Left lung (tissue), 4 donors: ENCODE measurements at regions not wholly inside any gene's neighbourhood (a gene's known extent, or its start where the extent isn't known, plus 50 kb on each side); places are given as distances from the start of the nearest gene placed in this dataset.

Experiments
- ATAC-seq: fragments of 200-7000 bp; cut with Tn5 transposase; one replicate; pipeline ENCODE4 v1.9.1; 2020; ENCODE audit warnings: moderate library complexity
- DNase-seq, 4 donors: peaks; one replicate each; pipeline ENCODE4 v3.0.0-alpha.2; 2013 to 2020
- H3K27ac ChIP-seq, 2 donors: fragments of 200-600 bp; sonication (generic) in 1 of 2; one replicate each; pipeline versions ENCODE4 v1.5.0 to v1.8.0; 2020 to 2021
- H3K27me3 ChIP-seq, 2 donors: fragments of 200-600 bp; sonication (generic) in 1 of 2; one replicate each; pipeline versions ENCODE4 v1.5.0 to v1.8.0; 2020 to 2021
- H3K36me3 ChIP-seq, 2 donors: fragments of 200-600 bp; sonication (generic) in 1 of 2; one replicate each; pipeline versions ENCODE4 v1.5.0 to v1.8.0; 2020 to 2021
- H3K4me1 ChIP-seq, 2 donors: fragments of 200-600 bp; one replicate each; pipeline ENCODE4 v1.8.0; 2021
- H3K4me3 ChIP-seq, 2 donors: fragments of 200-600 bp; sonication (generic) in 1 of 2; one replicate each; pipeline versions ENCODE4 v1.5.0 to v1.8.0; 2020 to 2021; ENCODE audit warnings: mild to moderate bottlenecking in 1 of 2
- H3K9me3 ChIP-seq, 2 donors: fragments of 200-600 bp; sonication (generic) in 1 of 2; one replicate each; pipeline versions ENCODE4 v1.5.0 to v1.8.0; 2020 to 2021
- CTCF ChIP-seq, 2 donors: fragments of 200-600 bp; sonication (generic) in 1 of 2; IDR thresholded peaks; one replicate each; pipeline versions ENCODE4 v1.5.0 to v1.8.0; 2021; ENCODE audit warnings: antibody characterized with exemption in 2 of 2
- intact Hi-C, 2 donors: fragments of 100-400 bp; cut with DNase I; formaldehyde crosslinking; loops; one replicate each; pipeline versions ENCODE4 v1.11.2 to v1.14.2; 2022
- donor health status: DM: no; HTN: yes; CAD: no.
- donor health status: DM: no; HTN: no; CAD: no.

- ATAC-seq: peak; percentile 100
- H3K4me3 ChIP-seq: no peak overlapping the region
- DNase-seq: peak; percentile 36 to 97 (median 78)
- H3K27me3 ChIP-seq: peaks cover 15 to 57% of the 10 kb centered on the region in 2 donors
- intact Hi-C loops: loop anchor here in 1 of 2 donors (5.0 to 10.0 kb wide), 2 partner anchors 155 to 172 kb away; no protein-coding TSS in a partner anchor
- peaks cover 0 to 5% of the 10 kb centered on the region in 2 donors for H3K4me1 ChIP-seq
- TF ChIP-seq CTCF (IDR thresholded peaks at IDR 0.05): peak; percentile 69 to 87
- H3K27ac ChIP-seq: no peak overlapping the region
- H3K9me3 ChIP-seq: no peaks in the 10 kb centered on the region
- H3K36me3 ChIP-seq: no peaks in the 10 kb centered on the region
Observed at GRCh38 chr6:30396833-30397479, 52.0 kb downstream of the RPP21 start.

- ATAC-seq (no peak), DNase-seq (no peak)
- Histone ChIP-seq H3K9me3 (no peaks in the 10 kb centered on the region), H3K27me3 (peaks cover 15 to 50% of the 10 kb centered on the region in 2 donors), H3K4me1 (peaks cover 0 to 5% of the 10 kb centered on the region in 2 donors), H3K36me3 (no peaks in the 10 kb centered on the region), H3K27ac (no peak overlapping the region), H3K4me3 (no peak overlapping the region)
- TF ChIP-seq CTCF (IDR thresholded peaks at IDR 0.05): no peak
- intact Hi-C loops: loop anchor here in 1 of 2 donors (5.0 to 10.0 kb wide), 2 partner anchors 155 to 173 kb away; no protein-coding TSS in a partner anchor
Observed at GRCh38 chr6:30397697-30398096, 52.7 kb downstream of the RPP21 start.

- TF ChIP-seq CTCF (IDR thresholded peaks at IDR 0.05): no peak
- peaks cover 21 to 47% of the 10 kb centered on the region in 2 donors for H3K27me3 ChIP-seq
- intact Hi-C loops: loop anchor here in 1 of 2 donors (5.0 to 10.0 kb wide), 2 partner anchors 157 to 175 kb away; no protein-coding TSS in a partner anchor
- no peak overlapping the region for H3K27ac ChIP-seq
- H3K9me3 ChIP-seq: no peaks in the 10 kb centered on the region
- ATAC-seq (no peak), DNase-seq (no peak)
- no peaks in the 10 kb centered on the region for H3K36me3 ChIP-seq
- H3K4me3 ChIP-seq: no peak overlapping the region
- H3K4me1 ChIP-seq: peaks cover 0 to 5% of the 10 kb centered on the region in 2 donors
Observed at GRCh38 chr6:30399390-30400058, 54.6 kb downstream of the RPP21 start.

GRCh38 chr6:30405934-30406333 is 61.0 kb downstream of the RPP21 start:
- H3K4me1 ChIP-seq: no peaks in the 10 kb centered on the region

More at GRCh38 chr6:30405934-30406333, 61.0 kb downstream of the RPP21 start:
- H3K4me3 ChIP-seq: no peak overlapping the region
- no peaks in the 10 kb centered on the region for H3K36me3 ChIP-seq
- DNase-seq (no peak), ATAC-seq (no peak)
- TF ChIP-seq CTCF (IDR thresholded peaks at IDR 0.05): no peak
- no peak overlapping the region for H3K27ac ChIP-seq
- H3K9me3 ChIP-seq: no peaks in the 10 kb centered on the region
- H3K27me3 ChIP-seq: peaks cover 5 to 63% of the 10 kb centered on the region in 2 donors
- intact Hi-C loops: no loop called here
